ENCODE measurements at regions not wholly inside any gene's neighbourhood (a gene's known extent, or its start where the extent isn't known, plus 50 kb on each side); places are given as distances from the start of the nearest gene placed in this dataset.
A peak's percentile ranks its signal among the peaks of the same experiment; 100 is the strongest.

DNA sequence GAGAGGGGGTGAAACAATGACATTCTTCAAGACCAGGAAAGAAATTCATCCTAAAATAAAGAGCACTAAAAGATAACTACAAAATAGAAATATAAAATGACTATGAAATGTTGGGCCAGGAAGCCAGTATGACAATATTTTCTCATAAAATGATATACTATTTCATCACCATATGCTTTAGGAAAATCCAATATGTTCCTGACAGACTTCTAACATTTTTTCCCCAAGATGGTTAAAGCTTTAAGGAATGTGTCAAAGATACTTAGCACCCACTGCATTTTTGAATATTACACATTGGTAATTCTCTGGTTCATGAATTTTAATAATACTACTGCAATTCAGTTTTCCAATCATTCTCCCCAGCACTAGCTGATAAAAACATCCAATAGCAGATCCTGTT, 87.7 kb upstream of the PLEKHG7 start:
- H3K4me1 ChIP-seq (ENCODE audit: control insufficient read depth, insufficient read depth, low read length, unreplicated experiment): peaks cover 9% of the 10 kb centered on the region
- no peaks in the 10 kb centered on the region for H3K36me3 ChIP-seq (ENCODE audit: insufficient read depth, low read length)
- H3K4me3 ChIP-seq (ENCODE audit: low read depth, low read length): no peak overlapping the region
- H3K27ac ChIP-seq (ENCODE audit: low read depth, low read length): no peak overlapping the region
- no peak overlapping the region for H2AFZ ChIP-seq (ENCODE audit: low read length, unreplicated experiment)
- H3K27me3 ChIP-seq (ENCODE audit: insufficient read depth, low read length): no peaks in the 10 kb centered on the region
- no peaks in the 10 kb centered on the region for H3K79me2 ChIP-seq (ENCODE audit: control insufficient read depth, insufficient read depth, low read length, unreplicated experiment)

DNA sequence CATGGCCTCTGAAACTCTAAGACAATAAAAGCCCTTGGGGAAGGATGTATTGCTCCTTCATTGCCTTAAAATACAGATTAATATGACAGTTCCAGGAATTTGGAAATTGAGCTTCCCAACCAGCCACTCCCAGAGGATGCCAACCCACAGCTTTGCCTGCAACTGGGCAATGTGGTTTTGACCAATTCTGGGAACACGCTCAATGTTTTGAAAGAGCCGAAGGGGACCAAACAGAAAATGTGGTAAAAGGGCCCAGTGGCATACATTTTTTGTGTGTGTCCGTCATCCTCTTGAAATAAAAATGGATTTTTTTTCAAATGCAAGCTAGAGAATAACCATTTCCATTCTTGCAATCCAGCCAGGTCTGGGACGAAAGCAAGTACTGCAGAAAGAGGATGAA, 88.3 kb upstream of the PLEKHG7 start:
- peaks cover 3% of the 10 kb centered on the region for H3K4me1 ChIP-seq (ENCODE audit: control insufficient read depth, insufficient read depth, low read length, unreplicated experiment)
- H2AFZ ChIP-seq (ENCODE audit: low read length, unreplicated experiment): no peak overlapping the region
- H3K4me3 ChIP-seq (ENCODE audit: low read depth, low read length): no peak overlapping the region

DNA sequence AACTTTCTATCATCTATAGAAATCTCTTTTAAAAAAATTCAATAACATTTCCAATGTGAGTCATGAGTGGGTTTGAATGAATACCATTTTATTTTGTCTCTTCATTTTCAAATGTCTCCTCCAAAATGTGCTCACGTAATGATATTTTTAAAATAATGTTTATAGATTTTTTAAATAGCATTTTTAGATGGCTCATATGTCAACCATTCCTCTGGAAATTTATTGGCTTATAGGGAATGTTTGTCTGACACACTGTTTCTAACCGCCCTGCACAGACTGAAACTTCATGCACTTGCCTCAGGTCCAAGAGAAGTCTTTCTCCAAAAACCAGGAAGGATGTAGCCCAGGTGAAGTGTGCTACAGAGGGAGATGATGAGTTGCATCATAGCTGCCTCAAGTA, 88.8 kb upstream of the PLEKHG7 start:
- Histone ChIP-seq H3K36me3 (ENCODE audit: insufficient read depth, low read length) (no peaks in the 10 kb centered on the region), H3K4me1 (ENCODE audit: control insufficient read depth, insufficient read depth, low read length, unreplicated experiment) (no peaks in the 10 kb centered on the region), H3K27me3 (ENCODE audit: insufficient read depth, low read length) (no peaks in the 10 kb centered on the region), H3K4me3 (ENCODE audit: low read depth, low read length) (no peak overlapping the region), H2AFZ (ENCODE audit: low read length, unreplicated experiment) (no peak overlapping the region), H3K79me2 (ENCODE audit: control insufficient read depth, insufficient read depth, low read length, unreplicated experiment) (no peaks in the 10 kb centered on the region), H3K27ac (ENCODE audit: low read depth, low read length) (no peak overlapping the region)

More for the DNA sequence above, 88.3 kb upstream of the PLEKHG7 start:
- Histone ChIP-seq H3K27me3 (ENCODE audit: insufficient read depth, low read length) (no peaks in the 10 kb centered on the region), H3K79me2 (ENCODE audit: control insufficient read depth, insufficient read depth, low read length, unreplicated experiment) (no peaks in the 10 kb centered on the region), H3K27ac (ENCODE audit: low read depth, low read length) (no peak overlapping the region), H3K36me3 (ENCODE audit: insufficient read depth, low read length) (no peaks in the 10 kb centered on the region)

DNA sequence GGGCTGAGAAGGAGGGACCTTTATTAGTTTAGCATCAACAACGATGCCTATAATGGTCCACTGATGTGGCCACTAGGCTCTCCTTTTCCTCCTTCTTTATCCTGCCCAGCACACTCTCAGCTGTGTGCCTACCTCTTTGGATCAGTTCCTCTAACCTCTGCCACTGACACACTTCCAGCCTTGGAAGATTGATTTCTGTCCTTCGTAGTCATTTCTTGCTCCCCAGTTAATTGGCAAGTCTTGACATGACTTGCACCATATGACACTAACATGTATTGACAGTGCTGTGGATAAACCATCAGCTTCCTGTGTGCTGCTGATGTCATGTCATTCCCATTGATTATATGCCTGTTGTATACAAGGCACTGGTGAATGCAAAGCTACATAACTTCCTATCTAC, 90.2 kb upstream of the PLEKHG7 start:
- H3K4me1 ChIP-seq (ENCODE audit: control insufficient read depth, insufficient read depth, low read length, unreplicated experiment): peaks cover 6% of the 10 kb centered on the region
- no peak overlapping the region for H2AFZ ChIP-seq (ENCODE audit: low read length, unreplicated experiment)
- H3K79me2 ChIP-seq (ENCODE audit: control insufficient read depth, insufficient read depth, low read length, unreplicated experiment): no peaks in the 10 kb centered on the region
- no peak overlapping the region for H3K4me3 ChIP-seq (ENCODE audit: low read depth, low read length)
- no peak overlapping the region for H3K27ac ChIP-seq (ENCODE audit: low read depth, low read length)
- H3K36me3 ChIP-seq (ENCODE audit: insufficient read depth, low read length): no peaks in the 10 kb centered on the region
- H3K27me3 ChIP-seq (ENCODE audit: insufficient read depth, low read length): no peaks in the 10 kb centered on the region

DNA sequence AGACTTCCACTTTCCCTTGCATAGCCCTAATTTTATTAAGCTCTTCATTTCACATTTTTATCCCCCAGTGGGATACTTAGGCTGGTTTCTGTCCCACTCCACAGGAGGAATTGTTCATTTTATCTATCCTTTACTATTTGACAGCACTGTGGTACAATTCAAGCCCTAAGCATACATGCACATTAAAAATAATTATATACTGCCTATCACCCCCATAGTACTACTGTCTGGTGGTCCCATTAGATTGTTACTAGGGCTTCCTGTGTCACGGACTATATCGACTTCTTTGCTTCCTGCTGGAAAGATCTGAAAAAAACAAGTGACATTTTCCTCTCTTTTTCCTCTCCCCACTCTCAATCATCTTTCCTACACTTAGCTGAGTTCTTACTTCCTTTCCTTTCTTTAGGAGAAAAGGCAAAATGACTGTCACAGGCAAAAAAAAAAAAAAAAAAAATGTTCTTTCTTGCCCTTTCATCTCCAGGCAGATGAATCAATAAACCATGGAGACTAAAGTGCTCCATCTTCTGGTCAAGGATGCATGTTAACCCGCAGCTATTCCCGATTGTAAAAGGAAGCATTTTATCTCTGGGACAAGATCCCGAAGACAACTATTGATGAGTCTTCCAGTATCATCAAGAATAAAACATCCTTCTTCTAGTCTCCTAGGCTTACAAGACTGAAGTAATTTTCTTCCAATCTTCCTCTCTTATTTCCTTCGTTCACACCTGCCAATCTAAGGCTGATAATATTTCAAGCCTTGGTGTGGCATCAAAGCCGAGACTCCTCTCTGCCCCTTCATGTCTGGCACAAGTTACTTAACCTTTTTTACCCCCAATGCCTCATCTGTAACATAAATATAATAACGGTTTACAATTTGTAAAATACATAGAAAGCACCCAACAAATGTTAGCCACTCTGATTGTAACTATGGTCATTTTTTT, 94.4 kb upstream of the PLEKHG7 start:
- H3K27me3 ChIP-seq (ENCODE audit: insufficient read depth, low read length): no peaks in the 10 kb centered on the region
- no peaks in the 10 kb centered on the region for H3K36me3 ChIP-seq (ENCODE audit: insufficient read depth, low read length)
- peaks cover 22% of the 10 kb centered on the region for H3K4me1 ChIP-seq (ENCODE audit: control insufficient read depth, insufficient read depth, low read length, unreplicated experiment)
- peak overlapping the region; percentile 62 for H2AFZ ChIP-seq (ENCODE audit: low read length, unreplicated experiment)
- H3K79me2 ChIP-seq (ENCODE audit: control insufficient read depth, insufficient read depth, low read length, unreplicated experiment): no peaks in the 10 kb centered on the region
- H3K27ac ChIP-seq (ENCODE audit: low read depth, low read length): 0 out of 2 replicates have a peak overlapping the region, but pooled peaks have one; percentile 8
- H3K4me3 ChIP-seq (ENCODE audit: low read depth, low read length): no peak overlapping the region

DNA sequence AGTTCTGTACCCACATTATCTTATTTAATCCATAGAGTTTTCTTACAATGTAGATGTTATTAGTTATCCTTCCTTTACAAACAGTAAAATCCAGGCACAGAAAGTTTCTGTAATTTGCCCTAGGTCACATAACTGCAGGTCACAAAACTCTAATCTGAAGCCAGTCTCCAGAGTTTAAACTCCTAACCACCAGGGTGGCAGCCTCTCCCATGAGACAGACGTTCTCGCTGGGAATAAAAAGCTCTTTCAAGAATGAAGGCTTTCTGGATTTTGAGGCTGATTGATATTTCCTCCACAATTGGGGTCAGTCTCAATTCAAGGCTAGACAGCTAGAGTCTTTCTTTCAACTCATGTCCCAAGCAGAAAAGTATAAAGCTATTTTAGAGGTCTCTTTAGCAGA, 95.8 kb upstream of the PLEKHG7 start:
- H3K36me3 ChIP-seq (ENCODE audit: insufficient read depth, low read length): no peaks in the 10 kb centered on the region
- no peak overlapping the region for H2AFZ ChIP-seq (ENCODE audit: low read length, unreplicated experiment)
- no peak overlapping the region for H3K27ac ChIP-seq (ENCODE audit: low read depth, low read length)
- H3K79me2 ChIP-seq (ENCODE audit: control insufficient read depth, insufficient read depth, low read length, unreplicated experiment): no peaks in the 10 kb centered on the region
- H3K4me1 ChIP-seq (ENCODE audit: control insufficient read depth, insufficient read depth, low read length, unreplicated experiment): peaks cover 32% of the 10 kb centered on the region
- no peaks in the 10 kb centered on the region for H3K27me3 ChIP-seq (ENCODE audit: insufficient read depth, low read length)
- no peak overlapping the region for H3K4me3 ChIP-seq (ENCODE audit: low read depth, low read length)

DNA sequence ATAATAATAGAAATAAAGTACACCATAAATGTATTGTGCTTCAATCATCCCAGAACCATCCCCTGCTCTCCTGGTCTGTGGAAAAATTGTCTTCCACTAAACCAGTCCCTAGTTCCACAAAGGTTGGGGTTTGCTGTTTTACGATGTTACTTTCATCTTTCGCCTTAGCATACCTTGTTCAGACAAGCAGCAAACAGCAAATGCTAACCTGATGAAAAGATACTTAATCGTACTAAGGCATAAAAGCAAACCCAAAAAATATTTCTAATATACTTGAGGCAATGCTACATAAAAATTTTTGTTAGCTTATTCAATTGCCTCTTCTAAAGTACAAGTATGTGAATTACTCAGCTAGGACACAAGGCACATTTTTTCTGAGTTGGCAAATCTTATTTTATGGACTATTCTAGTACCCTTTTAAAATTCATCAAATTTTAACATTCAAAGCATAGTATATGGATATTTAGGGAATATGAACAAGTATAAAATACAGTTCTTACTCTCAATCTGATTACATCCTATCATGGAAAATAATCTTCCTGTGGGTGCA, 97.1 kb upstream of the PLEKHG7 start:
- Histone ChIP-seq H3K4me3 (ENCODE audit: low read depth, low read length) (no peak overlapping the region), H2AFZ (ENCODE audit: low read length, unreplicated experiment) (no peak overlapping the region), H3K36me3 (ENCODE audit: insufficient read depth, low read length) (no peaks in the 10 kb centered on the region), H3K27me3 (ENCODE audit: insufficient read depth, low read length) (no peaks in the 10 kb centered on the region), H3K27ac (ENCODE audit: low read depth, low read length) (no peak overlapping the region), H3K79me2 (ENCODE audit: control insufficient read depth, insufficient read depth, low read length, unreplicated experiment) (no peaks in the 10 kb centered on the region), H3K4me1 (ENCODE audit: control insufficient read depth, insufficient read depth, low read length, unreplicated experiment) (peaks cover 33% of the 10 kb centered on the region)

DNA sequence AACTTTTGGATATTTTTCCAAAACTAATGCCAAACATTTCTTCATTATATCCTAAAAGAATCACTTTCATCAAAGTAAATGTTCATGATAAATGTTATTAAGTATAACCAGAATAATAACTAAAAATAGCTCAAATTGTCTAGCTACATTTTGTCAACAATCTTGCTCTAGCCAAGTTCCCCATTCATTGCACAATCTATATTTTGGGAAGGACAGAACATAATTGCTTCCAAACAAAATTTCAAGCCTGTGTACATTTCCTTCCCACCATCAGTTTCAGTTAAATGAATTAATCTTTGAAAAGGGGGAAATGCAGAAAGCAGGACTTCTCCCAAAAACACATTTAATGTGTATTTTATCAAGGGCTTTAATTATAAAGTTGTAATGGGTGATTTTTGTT, 98.0 kb upstream of the PLEKHG7 start:
- Histone ChIP-seq H3K4me1 (ENCODE audit: control insufficient read depth, insufficient read depth, low read length, unreplicated experiment) (peaks cover 33% of the 10 kb centered on the region), H2AFZ (ENCODE audit: low read length, unreplicated experiment) (no peak overlapping the region), H3K27me3 (ENCODE audit: insufficient read depth, low read length) (no peaks in the 10 kb centered on the region), H3K79me2 (ENCODE audit: control insufficient read depth, insufficient read depth, low read length, unreplicated experiment) (no peaks in the 10 kb centered on the region), H3K4me3 (ENCODE audit: low read depth, low read length) (no peak overlapping the region), H3K36me3 (ENCODE audit: insufficient read depth, low read length) (no peaks in the 10 kb centered on the region), H3K27ac (ENCODE audit: low read depth, low read length) (peak overlapping the region; percentile 87; the same call in 1 of the 2 replicates)

DNA sequence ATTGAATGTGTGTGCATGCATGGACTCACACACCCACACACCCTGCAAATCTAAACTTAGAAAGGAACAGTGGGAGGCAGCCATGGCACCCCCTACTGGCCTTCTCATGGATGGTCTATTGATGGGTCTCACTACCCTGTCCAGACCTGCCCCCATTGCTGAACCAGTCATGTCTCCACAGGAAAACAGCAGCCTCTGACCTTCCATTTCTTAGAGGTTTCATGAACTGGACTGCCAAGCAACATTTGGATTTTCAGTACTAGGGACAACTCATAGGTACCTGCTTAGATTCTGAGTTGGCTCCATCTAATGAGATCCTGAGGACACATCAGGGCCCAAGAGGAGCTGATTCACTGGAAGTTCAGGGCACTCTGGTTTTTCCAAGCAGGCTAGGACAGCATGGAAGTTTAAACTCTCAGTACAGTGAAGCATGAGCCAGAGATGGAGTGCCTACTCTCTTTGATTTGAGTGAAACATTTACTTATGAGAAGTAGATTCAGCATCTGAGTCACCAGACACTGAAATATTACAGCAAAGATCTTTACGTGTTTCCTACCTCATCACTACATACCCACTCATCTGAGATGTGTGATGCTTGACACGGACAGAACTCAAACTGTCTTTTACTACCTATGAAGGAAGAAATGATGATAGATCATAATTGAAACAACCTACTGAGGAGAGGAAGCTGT, 98.9 kb upstream of the PLEKHG7 start:
- Histone ChIP-seq H3K36me3 (ENCODE audit: insufficient read depth, low read length) (no peaks in the 10 kb centered on the region), H3K4me3 (ENCODE audit: low read depth, low read length) (no peak overlapping the region), H3K4me1 (ENCODE audit: control insufficient read depth, insufficient read depth, low read length, unreplicated experiment) (peaks cover 33% of the 10 kb centered on the region), H3K27ac (ENCODE audit: low read depth, low read length) (peak overlapping the region; percentile 87), H2AFZ (ENCODE audit: low read length, unreplicated experiment) (no peak overlapping the region), H3K27me3 (ENCODE audit: insufficient read depth, low read length) (no peaks in the 10 kb centered on the region), H3K79me2 (ENCODE audit: control insufficient read depth, insufficient read depth, low read length, unreplicated experiment) (no peaks in the 10 kb centered on the region)

DNA sequence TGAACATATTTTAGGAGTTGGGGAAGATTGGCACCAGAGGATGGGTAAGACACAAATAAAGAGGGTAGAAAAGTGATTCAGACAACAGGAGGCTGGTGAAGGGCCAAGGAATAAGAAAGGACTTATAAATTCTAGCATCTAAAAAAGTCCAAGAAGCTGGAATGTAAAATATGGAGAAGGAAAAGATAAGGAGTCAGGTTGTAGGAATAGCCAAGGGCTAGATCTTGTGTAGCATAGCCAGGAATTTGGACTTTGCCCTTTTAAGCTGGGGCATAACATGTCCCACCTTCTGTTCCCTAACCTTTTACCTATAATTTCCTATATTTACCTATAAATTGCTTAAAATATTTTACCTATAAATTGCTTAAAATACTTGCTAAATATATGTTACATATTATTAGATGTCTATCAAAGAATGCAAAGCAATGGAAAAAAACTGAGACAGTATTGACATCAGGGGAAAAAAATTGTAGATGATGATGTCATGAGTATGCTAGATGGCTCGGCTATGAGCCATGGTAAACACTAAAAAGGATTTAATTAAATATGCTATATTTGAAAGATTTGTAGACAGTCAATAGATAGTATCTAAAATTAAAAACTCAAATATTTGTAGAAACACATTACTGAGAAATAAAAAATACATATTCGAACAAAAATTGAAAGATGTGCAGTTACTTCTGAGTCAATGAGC, 99.7 kb upstream of the PLEKHG7 start:
- no peak overlapping the region for H3K4me3 ChIP-seq (ENCODE audit: low read depth, low read length)
- H3K36me3 ChIP-seq (ENCODE audit: insufficient read depth, low read length): no peaks in the 10 kb centered on the region
- peak overlapping the region; percentile 87 for H3K27ac ChIP-seq (ENCODE audit: low read depth, low read length)

More for the DNA sequence above, 99.7 kb upstream of the PLEKHG7 start:
- Histone ChIP-seq H3K79me2 (ENCODE audit: control insufficient read depth, insufficient read depth, low read length, unreplicated experiment) (no peaks in the 10 kb centered on the region), H3K27me3 (ENCODE audit: insufficient read depth, low read length) (no peaks in the 10 kb centered on the region), H2AFZ (ENCODE audit: low read length, unreplicated experiment) (no peak overlapping the region), H3K4me1 (ENCODE audit: control insufficient read depth, insufficient read depth, low read length, unreplicated experiment) (peaks cover 35% of the 10 kb centered on the region)
